ENCODE measurements at regions not wholly inside any gene's neighbourhood (a gene's known extent, or its start where the extent isn't known, plus 50 kb on each side); places are given as distances from the start of the nearest gene placed in this dataset.

DNA sequence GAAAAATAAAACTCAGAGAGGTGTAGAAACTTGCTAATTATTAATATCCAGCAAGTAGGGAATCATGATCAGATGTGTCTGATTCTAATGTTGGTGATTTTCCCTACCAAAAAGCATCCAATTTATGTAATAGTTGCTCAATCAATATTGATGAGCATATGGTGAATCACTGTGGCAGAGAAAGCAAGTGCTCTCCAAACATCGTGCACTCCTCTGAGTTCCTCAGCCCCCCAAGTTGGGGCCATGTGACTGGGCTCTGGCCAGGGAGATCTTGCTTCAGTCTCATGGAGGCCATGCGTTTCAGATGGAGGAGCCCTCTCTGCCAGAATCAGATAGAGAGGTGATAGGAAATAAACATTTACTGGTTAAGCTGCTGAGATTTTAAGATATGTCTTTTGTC is 133.2 kb upstream of the LY86 start:
- TF ChIP-seq RARB (CRISPR knock-in tag; IDR thresholded peaks at IDR 0.05) (no peak), TCF4 (CRISPR knock-in tag; IDR thresholded peaks at IDR 0.05; ENCODE audit: borderline replicate concordance) (no peak), ZFP3 (CRISPR knock-in tag; IDR thresholded peaks at IDR 0.05) (no peak), ZFP30 (CRISPR knock-in tag; IDR thresholded peaks at IDR 0.05) (no peak), ZNF565 (CRISPR knock-in tag; conservative IDR thresholded peaks at IDR 0.05; ENCODE audit: low read depth) (no peak), OSR1 (CRISPR knock-in tag; IDR thresholded peaks at IDR 0.05) (no peak), CSDC2 (CRISPR knock-in tag; IDR thresholded peaks at IDR 0.05) (no peak), ESRRG (CRISPR knock-in tag; IDR thresholded peaks at IDR 0.05) (no peak), ISL1 (CRISPR knock-in tag; IDR thresholded peaks at IDR 0.05) (no peak), SNAI2 (CRISPR knock-in tag; IDR thresholded peaks at IDR 0.05) (no peak), PPARA (CRISPR knock-in tag; IDR thresholded peaks at IDR 0.05; ENCODE audit: borderline replicate concordance) (no peak), ARNTL (CRISPR knock-in tag; IDR thresholded peaks at IDR 0.05; ENCODE audit: borderline replicate concordance, low read depth) (no peak)
- TF ChIP-seq, protein P1, sequence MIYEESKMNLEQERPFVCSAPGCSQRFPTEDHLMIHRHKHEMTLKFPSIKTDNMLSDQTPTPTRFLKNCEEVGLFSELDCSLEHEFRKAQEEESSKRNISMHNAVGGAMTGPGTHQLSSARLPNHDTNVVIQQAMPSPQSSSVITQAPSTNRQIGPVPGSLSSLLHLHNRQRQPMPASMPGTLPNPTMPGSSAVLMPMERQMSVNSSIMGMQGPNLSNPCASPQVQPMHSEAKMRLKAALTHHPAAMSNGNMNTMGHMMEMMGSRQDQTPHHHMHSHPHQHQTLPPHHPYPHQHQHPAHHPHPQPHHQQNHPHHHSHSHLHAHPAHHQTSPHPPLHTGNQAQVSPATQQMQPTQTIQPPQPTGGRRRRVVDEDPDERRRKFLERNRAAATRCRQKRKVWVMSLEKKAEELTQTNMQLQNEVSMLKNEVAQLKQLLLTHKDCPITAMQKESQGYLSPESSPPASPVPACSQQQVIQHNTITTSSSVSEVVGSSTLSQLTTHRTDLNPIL (CRISPR knock-in tag; IDR thresholded peaks at IDR 0.05; ENCODE audit: low read depth): no peak
- TF ChIP-seq, protein P2, sequence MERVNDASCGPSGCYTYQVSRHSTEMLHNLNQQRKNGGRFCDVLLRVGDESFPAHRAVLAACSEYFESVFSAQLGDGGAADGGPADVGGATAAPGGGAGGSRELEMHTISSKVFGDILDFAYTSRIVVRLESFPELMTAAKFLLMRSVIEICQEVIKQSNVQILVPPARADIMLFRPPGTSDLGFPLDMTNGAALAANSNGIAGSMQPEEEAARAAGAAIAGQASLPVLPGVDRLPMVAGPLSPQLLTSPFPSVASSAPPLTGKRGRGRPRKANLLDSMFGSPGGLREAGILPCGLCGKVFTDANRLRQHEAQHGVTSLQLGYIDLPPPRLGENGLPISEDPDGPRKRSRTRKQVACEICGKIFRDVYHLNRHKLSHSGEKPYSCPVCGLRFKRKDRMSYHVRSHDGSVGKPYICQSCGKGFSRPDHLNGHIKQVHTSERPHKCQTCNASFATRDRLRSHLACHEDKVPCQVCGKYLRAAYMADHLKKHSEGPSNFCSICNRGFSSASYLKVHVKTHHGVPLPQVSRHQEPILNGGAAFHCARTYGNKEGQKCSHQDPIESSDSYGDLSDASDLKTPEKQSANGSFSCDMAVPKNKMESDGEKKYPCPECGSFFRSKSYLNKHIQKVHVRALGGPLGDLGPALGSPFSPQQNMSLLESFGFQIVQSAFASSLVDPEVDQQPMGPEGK (CRISPR knock-in tag; IDR thresholded peaks at IDR 0.05; ENCODE audit: borderline replicate concordance): no peak
